Sigmoid colon (tissue), 6 donors: ENCODE measurements at regions not wholly inside any gene's neighbourhood (a gene's known extent, or its start where the extent isn't known, plus 50 kb on each side); places are given as distances from the start of the nearest gene placed in this dataset.

Experiments
- DNase-seq: peaks from one replicate; pipeline ENCODE4 v3.0.0-alpha.2; 2019
- H3K27ac ChIP-seq, 4 donors: fragments of 200-600 bp; sonication (generic); one replicate each; pipeline ENCODE4 v1.5.1; 2016 to 2019; ENCODE audit warnings: mild to moderate bottlenecking in 1 of 4
- H3K27me3 ChIP-seq, 3 donors: fragments of 200-600 bp; sonication (generic); one replicate each; pipeline ENCODE4 v1.5.1; 2019; ENCODE audit warnings: mild to moderate bottlenecking in 1 of 3
- H3K36me3 ChIP-seq, 4 donors: fragments of 200-600 bp; sonication (generic); one replicate each; pipeline ENCODE4 v1.5.1; 2016 to 2019
- H3K4me1 ChIP-seq, 4 donors: fragments of 200-600 bp; sonication (generic); one replicate each; pipeline ENCODE4 v1.5.1; 2017 to 2019
- H3K4me3 ChIP-seq, 4 donors: fragments of 200-600 bp; sonication (generic); one replicate each; pipeline ENCODE4 v1.5.1; 2017 to 2019; ENCODE audit warnings: mild to moderate bottlenecking in 2 of 4, moderate library complexity in 1 of 4
- H3K9me3 ChIP-seq, 4 donors: fragments of 200-600 bp in 3 of 4; sonication (generic) in 3 of 4; one replicate each; pipeline versions ENCODE4 v1.5.1 to v1.6.1; 2013 to 2019
- EP300 ChIP-seq, 4 donors: sonication (generic); formaldehyde crosslinking; IDR thresholded peaks; one replicate each; pipeline ENCODE4 v1.6.1; 2017; ENCODE audit warnings: antibody characterized with exemption in 4 of 4
- POLR2A ChIP-seq, 2 donors: fragments of 450-650 bp; IDR thresholded peaks; one replicate each; pipeline ENCODE4 v1.6.1; 2016; ENCODE audit warnings: antibody characterized with exemption in 2 of 2, mild to moderate bottlenecking in 2 of 2, moderate library complexity in 2 of 2
- POLR2AphosphoS5 ChIP-seq, 4 donors: sonication (generic); formaldehyde crosslinking; IDR thresholded peaks; one replicate each; pipeline ENCODE4 v1.6.1; 2017; ENCODE audit warnings: antibody characterized with exemption in 4 of 4
- WGBS, 2 donors: extraction: QIAGEN DNeasy Blood & Tissue Kit; methylation state at CpG; one replicate each; pipeline ENCODE4 v1.1.7; 2013; 5-methylcytosine and 5-hydroxymethylcytosine counted together
- intact Hi-C: fragments of 100-400 bp; cut with DNase I; formaldehyde crosslinking; loops from one replicate; pipeline ENCODE4 v1.15.1; 2023
- TF ChIP-seq, protein P1 (sequence below), 4 experiments: fragments of 450-650 bp in 3 of 4; fragments of 200-600 bp in 1 of 4; IDR thresholded peaks; one replicate each; pipeline ENCODE4 v1.5.1; 2016 to 2019; ENCODE audit warnings: antibody characterized with exemption in 4 of 4, mild to moderate bottlenecking in 3 of 4, moderate library complexity in 2 of 4
- donor health status: healthy with polysubstance abuse.
- donor health status: healthy.

DNA sequence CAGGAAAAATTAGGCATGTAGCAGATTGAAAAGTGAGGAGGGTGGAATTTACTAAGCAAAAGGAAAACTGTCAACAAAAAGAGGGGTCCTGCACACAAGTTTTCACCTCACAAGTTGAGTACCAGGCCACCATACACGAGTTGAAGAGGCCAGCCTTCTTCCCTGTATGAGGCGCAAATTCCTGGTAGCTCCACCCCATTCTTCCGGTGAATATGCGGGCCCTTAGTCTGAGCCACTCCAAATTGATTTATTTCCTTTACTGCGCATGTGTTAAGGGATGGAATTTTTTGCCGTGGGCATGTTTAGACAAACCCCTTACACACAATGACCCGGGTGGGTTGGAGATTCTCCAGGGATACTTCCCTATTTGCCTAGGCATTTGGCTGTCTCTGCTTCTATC, 942.1 kb upstream of the GRIA3 start:
- TF ChIP-seq EP300 (IDR thresholded peaks at IDR 0.05) (no peak), POLR2A (IDR thresholded peaks at IDR 0.05) (no peak), POLR2AphosphoS5 (IDR thresholded peaks at IDR 0.05) (no peak)
- TF ChIP-seq, protein P1, sequence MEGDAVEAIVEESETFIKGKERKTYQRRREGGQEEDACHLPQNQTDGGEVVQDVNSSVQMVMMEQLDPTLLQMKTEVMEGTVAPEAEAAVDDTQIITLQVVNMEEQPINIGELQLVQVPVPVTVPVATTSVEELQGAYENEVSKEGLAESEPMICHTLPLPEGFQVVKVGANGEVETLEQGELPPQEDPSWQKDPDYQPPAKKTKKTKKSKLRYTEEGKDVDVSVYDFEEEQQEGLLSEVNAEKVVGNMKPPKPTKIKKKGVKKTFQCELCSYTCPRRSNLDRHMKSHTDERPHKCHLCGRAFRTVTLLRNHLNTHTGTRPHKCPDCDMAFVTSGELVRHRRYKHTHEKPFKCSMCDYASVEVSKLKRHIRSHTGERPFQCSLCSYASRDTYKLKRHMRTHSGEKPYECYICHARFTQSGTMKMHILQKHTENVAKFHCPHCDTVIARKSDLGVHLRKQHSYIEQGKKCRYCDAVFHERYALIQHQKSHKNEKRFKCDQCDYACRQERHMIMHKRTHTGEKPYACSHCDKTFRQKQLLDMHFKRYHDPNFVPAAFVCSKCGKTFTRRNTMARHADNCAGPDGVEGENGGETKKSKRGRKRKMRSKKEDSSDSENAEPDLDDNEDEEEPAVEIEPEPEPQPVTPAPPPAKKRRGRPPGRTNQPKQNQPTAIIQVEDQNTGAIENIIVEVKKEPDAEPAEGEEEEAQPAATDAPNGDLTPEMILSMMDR (IDR thresholded peaks at IDR 0.05), result no peak
- DNase-seq, result no peak
- Histone ChIP-seq H3K4me3 (no peak overlapping the region), H3K9me3 (no peaks in the 10 kb centered on the region), H3K4me1 (no peaks in the 10 kb centered on the region), H3K27ac (no peak overlapping the region), H3K27me3 (no peaks in the 10 kb centered on the region), H3K36me3 (no peaks in the 10 kb centered on the region)
- intact Hi-C loops, result no loop called here
- WGBS, 2 donors, result 82 to 84% methylated on average over 7 of the region's 7 CpGs

DNA sequence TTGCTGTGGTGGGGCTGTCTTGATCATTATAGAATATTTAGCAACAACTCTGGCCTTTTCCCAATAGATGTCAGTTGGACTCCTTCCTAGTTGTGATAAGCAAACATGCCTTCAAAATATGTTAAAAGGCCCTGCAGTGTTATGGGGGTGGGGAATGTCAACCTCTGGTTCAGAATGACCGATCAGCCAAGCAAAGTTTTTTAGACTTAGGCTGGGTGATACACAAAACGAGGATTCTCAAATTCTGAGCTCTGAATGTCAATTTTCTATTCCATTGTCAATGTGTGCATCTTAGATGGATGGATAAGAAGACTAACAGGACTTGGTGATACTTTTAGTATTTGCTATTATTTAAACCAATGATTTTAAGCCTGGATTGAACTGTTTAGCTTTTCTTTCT, 940.0 kb upstream of the GRIA3 start:
- TF ChIP-seq EP300 (IDR thresholded peaks at IDR 0.05) (no peak), POLR2A (IDR thresholded peaks at IDR 0.05) (no peak), POLR2AphosphoS5 (IDR thresholded peaks at IDR 0.05) (no peak)
- TF ChIP-seq, protein P1 (IDR thresholded peaks at IDR 0.05), result no peak
- Histone ChIP-seq H3K4me3 (no peak overlapping the region), H3K36me3 (no peaks in the 10 kb centered on the region), H3K4me1 (no peaks in the 10 kb centered on the region), H3K27ac (no peak overlapping the region), H3K27me3 (no peaks in the 10 kb centered on the region), H3K9me3 (no peaks in the 10 kb centered on the region)
- intact Hi-C loops, result no loop called here
- WGBS, 2 donors, result 43 to 68% methylated on average over 2 of the region's 2 CpGs
- DNase-seq, result no peak

DNA sequence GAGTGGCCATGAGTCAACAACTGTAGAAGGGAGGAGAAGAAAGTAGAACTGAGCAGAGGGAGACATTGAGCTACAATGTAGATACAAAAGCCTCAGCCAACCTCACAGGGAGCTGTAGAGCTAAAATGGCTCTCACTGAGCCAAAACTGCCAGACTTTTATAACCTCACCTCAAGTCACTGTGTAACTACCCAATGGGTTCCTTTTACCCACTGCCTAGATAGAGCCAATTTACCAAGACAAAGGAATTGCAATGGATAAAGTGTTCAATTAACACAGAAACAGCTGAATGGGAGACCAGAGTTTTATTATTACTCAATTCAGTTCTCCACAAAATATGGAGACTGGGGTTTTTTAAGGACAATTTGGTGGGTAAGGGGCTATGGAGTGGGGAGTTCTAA, 938.9 kb upstream of the GRIA3 start:
- Histone ChIP-seq H3K9me3 (no peaks in the 10 kb centered on the region), H3K4me1 (no peaks in the 10 kb centered on the region), H3K27ac (no peak overlapping the region), H3K36me3 (no peaks in the 10 kb centered on the region), H3K4me3 (no peak overlapping the region), H3K27me3 (no peaks in the 10 kb centered on the region)
- intact Hi-C loops, result no loop called here
- no peak for DNase-seq
- TF ChIP-seq, protein P1 (IDR thresholded peaks at IDR 0.05), result no peak
- TF ChIP-seq POLR2AphosphoS5 (IDR thresholded peaks at IDR 0.05), result no peak
- no peak for TF ChIP-seq EP300 (IDR thresholded peaks at IDR 0.05)
- no peak for TF ChIP-seq POLR2A (IDR thresholded peaks at IDR 0.05)

DNA sequence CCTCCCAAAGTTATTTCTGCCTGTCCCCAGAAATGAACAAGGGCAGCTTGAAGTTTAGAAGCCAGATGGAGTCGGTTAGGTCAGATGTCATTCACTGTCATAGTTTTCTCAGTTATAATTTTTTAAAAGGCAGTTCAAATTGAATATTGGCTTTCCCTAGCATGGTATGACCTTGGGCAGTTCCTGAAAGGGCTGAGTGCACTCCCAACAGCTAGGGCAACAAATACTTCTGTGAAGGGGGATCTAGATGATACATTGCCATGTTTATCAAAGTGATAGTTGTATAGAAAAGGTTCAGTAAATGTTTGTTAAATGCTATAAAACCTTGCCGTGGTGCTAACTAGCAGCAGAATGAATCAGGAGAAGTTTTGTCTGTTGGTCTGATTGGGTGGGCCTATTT, 938.1 kb upstream of the GRIA3 start:
- Histone ChIP-seq H3K9me3 (no peaks in the 10 kb centered on the region), H3K27ac (no peak overlapping the region), H3K36me3 (no peaks in the 10 kb centered on the region), H3K4me3 (no peak overlapping the region), H3K27me3 (no peaks in the 10 kb centered on the region), H3K4me1 (no peaks in the 10 kb centered on the region)
- no peak for TF ChIP-seq EP300 (IDR thresholded peaks at IDR 0.05)
- TF ChIP-seq, protein P1 (IDR thresholded peaks at IDR 0.05), result no peak
- TF ChIP-seq POLR2A (IDR thresholded peaks at IDR 0.05), result no peak
- TF ChIP-seq POLR2AphosphoS5 (IDR thresholded peaks at IDR 0.05), result no peak
- WGBS, 2 donors, result 43 to 58% methylated on average over 2 of the region's 2 CpGs
- DNase-seq, result no peak
- intact Hi-C loops, result no loop called here

DNA sequence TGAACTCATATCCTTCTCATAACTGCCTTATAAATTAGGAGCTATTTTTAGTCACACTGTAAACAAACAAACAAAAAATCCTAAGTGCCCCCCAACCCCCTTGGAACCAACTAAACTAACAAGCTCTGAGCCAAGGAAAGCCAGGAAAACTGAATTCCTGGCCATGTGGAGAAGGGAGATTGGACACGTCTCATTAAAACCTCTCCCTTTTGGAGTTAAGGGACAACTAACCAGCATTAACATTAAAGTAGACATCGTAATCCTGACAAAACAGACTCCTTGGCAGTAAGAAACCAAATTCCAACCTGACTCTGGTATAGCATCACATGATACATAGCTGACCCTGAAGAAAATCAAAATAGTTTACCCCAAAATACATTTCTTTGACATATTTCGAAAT, 937.1 kb upstream of the GRIA3 start:
- Histone ChIP-seq H3K27ac (no peak overlapping the region), H3K36me3 (no peaks in the 10 kb centered on the region), H3K4me3 (no peak overlapping the region), H3K4me1 (no peaks in the 10 kb centered on the region), H3K9me3 (no peaks in the 10 kb centered on the region), H3K27me3 (no peaks in the 10 kb centered on the region)
- no peak for DNase-seq
- 70 to 75% methylated on average over 3 of the region's 3 CpGs for WGBS, 2 donors
- intact Hi-C loops, result no loop called here
- TF ChIP-seq POLR2AphosphoS5 (IDR thresholded peaks at IDR 0.05) (no peak), POLR2A (IDR thresholded peaks at IDR 0.05) (no peak), EP300 (IDR thresholded peaks at IDR 0.05) (no peak)
- TF ChIP-seq, protein P1 (IDR thresholded peaks at IDR 0.05), result no peak
